ENCODE measurements at regions not wholly inside any gene's neighbourhood (a gene's known extent, or its start where the extent isn't known, plus 50 kb on each side); places are given as distances from the start of the nearest gene placed in this dataset.

DNA sequence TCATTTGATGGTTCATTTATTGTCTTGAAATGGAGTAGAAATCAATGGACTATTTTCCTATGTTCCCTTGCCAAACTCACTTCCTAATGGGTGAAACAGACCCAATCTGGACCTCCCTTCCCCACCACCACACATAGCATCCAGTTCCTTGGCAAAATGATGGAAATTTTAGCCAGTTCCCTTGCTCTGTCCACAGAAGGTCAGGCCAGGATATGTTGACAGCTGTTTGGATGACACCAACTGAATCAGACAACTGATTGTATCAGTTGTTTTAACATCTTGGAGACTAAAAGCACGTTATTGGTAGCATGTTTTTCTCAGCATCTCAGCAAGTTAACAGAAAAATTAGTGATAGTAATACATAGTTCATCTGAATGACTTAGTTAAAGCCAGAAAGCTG is 534.8 kb downstream of the PSAT1 start:
- TF ChIP-seq, protein P1, sequence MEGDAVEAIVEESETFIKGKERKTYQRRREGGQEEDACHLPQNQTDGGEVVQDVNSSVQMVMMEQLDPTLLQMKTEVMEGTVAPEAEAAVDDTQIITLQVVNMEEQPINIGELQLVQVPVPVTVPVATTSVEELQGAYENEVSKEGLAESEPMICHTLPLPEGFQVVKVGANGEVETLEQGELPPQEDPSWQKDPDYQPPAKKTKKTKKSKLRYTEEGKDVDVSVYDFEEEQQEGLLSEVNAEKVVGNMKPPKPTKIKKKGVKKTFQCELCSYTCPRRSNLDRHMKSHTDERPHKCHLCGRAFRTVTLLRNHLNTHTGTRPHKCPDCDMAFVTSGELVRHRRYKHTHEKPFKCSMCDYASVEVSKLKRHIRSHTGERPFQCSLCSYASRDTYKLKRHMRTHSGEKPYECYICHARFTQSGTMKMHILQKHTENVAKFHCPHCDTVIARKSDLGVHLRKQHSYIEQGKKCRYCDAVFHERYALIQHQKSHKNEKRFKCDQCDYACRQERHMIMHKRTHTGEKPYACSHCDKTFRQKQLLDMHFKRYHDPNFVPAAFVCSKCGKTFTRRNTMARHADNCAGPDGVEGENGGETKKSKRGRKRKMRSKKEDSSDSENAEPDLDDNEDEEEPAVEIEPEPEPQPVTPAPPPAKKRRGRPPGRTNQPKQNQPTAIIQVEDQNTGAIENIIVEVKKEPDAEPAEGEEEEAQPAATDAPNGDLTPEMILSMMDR (IDR thresholded peaks at IDR 0.05): no peak
- TF ChIP-seq ZFX (IDR thresholded peaks at IDR 0.05; ENCODE audit: borderline replicate concordance): no peak

Data from 22Rv1 (cell line).